ENCODE measurements at regions not wholly inside any gene's neighbourhood (a gene's known extent, or its start where the extent isn't known, plus 50 kb on each side); places are given as distances from the start of the nearest gene placed in this dataset.

- TF ChIP-seq ZNF8 (CRISPR knock-in tag; IDR thresholded peaks at IDR 0.05) (no peak), PATZ1 (CRISPR knock-in tag; IDR thresholded peaks at IDR 0.05; ENCODE audit: borderline replicate concordance) (no peak), TCF4 (CRISPR knock-in tag; IDR thresholded peaks at IDR 0.05; ENCODE audit: borderline replicate concordance) (no peak), ZFP30 (CRISPR knock-in tag; IDR thresholded peaks at IDR 0.05) (no peak), ARNTL (CRISPR knock-in tag; IDR thresholded peaks at IDR 0.05; ENCODE audit: borderline replicate concordance, low read depth) (no peak), ISL1 (CRISPR knock-in tag; IDR thresholded peaks at IDR 0.05) (no peak), SNAI2 (CRISPR knock-in tag; IDR thresholded peaks at IDR 0.05) (no peak), CREB5 (CRISPR knock-in tag; IDR thresholded peaks at IDR 0.05; ENCODE audit: low read depth) (no peak), TOX (CRISPR knock-in tag; IDR thresholded peaks at IDR 0.05; ENCODE audit: borderline replicate concordance) (no peak), GLIS3 (CRISPR knock-in tag; IDR thresholded peaks at IDR 0.05) (no peak), ZNF70 (CRISPR knock-in tag; IDR thresholded peaks at IDR 0.05) (no peak), POU6F1 (CRISPR knock-in tag; IDR thresholded peaks at IDR 0.05; ENCODE audit: borderline replicate concordance, low read depth) (no peak)
Observed at GRCh38 chr21:34227386-34227852, 136.4 kb upstream of the KCNE2 start.

Measured in SK-N-SH treated with all-trans-retinoic acid at 6 μM for 48 hours (cell line).